ENCODE measurements at regions not wholly inside any gene's neighbourhood (a gene's known extent, or its start where the extent isn't known, plus 50 kb on each side); places are given as distances from the start of the nearest gene placed in this dataset.

- TF ChIP-seq, protein P1, sequence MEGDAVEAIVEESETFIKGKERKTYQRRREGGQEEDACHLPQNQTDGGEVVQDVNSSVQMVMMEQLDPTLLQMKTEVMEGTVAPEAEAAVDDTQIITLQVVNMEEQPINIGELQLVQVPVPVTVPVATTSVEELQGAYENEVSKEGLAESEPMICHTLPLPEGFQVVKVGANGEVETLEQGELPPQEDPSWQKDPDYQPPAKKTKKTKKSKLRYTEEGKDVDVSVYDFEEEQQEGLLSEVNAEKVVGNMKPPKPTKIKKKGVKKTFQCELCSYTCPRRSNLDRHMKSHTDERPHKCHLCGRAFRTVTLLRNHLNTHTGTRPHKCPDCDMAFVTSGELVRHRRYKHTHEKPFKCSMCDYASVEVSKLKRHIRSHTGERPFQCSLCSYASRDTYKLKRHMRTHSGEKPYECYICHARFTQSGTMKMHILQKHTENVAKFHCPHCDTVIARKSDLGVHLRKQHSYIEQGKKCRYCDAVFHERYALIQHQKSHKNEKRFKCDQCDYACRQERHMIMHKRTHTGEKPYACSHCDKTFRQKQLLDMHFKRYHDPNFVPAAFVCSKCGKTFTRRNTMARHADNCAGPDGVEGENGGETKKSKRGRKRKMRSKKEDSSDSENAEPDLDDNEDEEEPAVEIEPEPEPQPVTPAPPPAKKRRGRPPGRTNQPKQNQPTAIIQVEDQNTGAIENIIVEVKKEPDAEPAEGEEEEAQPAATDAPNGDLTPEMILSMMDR (IDR thresholded peaks at IDR 0.05) = no peak
- no peak for TF ChIP-seq POLR2A (IDR thresholded peaks at IDR 0.05)
Observed at GRCh38 chr16:54429029-54429428, 142.4 kb upstream of the IRX3 start.
